HG02763 (cell line): ENCODE measurements at regions not wholly inside any gene's neighbourhood (a gene's known extent, or its start where the extent isn't known, plus 50 kb on each side); places are given as distances from the start of the nearest gene placed in this dataset.

Experiments
- ATAC-seq: cut with Tn5 transposase; IDR thresholded peaks from one replicate; pipeline ENCODE4 v1.9.1; 2021; ENCODE audit warnings: mild to moderate bottlenecking, moderate library complexity; ENCODE audit not compliant: unreplicated experiment

DNA sequence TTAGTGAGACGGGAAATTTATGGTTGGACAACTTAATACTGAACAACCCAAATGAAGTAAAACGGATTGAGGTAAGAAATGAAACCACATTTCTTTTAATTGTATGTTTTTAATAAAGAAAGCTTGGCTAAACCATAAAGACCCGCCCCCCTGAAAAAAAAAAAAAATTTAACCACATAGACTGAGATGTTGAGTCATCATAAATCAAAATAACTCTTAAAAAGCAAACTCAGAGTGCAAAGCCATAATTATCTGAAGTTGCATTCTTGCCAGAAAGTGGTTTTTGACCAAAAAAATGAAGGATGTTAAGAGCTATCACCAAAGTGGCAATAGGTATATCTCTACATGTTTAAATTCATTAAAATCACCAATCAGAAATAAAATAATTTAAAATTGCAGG is 101.8 kb upstream of the COL21A1 start:
- no peak for ATAC-seq

DNA sequence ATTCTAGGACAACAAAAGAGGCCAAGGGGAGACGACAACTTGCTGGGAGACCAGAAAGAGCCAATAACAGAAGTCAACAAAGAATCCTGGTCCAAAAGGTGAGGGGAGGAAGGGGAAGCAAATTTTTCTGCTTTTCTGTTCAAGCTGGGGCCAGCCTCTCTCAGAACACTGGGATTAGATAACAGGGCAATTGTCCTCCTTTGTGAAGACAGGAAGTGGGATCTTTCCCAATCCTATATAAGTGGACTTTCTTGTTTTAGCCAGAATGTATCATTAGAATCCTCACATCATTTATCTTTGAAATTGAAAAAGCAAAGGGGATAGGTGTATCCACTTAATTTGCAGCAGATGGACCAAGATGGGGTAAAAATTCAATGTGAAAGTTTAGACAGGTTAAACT is 101.2 kb upstream of the COL21A1 start:
- ATAC-seq: no peak

- no peak for ATAC-seq
Observed at GRCh38 chr6:56347526-56347925, 100.1 kb upstream of the COL21A1 start.

DNA sequence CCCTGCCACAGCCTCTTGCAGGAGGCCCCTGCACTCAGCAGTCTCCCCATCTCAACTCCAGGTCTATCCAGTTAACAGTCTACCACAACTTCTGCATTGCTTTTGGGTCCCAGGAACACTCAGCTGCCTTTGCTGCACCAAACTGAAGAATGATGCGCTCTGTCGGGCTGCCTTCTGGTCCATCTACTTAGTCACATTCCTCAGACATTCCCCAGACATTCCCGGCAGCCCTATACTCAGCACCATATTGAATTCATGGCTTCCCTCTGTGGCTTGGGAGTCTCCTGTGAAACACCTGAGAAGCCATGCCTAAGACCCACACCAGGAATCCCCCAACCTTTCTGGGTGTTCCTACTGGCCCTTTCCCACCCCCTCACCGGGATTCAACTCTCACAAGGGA is 99.6 kb upstream of the COL21A1 start:
- ATAC-seq: no peak

DNA sequence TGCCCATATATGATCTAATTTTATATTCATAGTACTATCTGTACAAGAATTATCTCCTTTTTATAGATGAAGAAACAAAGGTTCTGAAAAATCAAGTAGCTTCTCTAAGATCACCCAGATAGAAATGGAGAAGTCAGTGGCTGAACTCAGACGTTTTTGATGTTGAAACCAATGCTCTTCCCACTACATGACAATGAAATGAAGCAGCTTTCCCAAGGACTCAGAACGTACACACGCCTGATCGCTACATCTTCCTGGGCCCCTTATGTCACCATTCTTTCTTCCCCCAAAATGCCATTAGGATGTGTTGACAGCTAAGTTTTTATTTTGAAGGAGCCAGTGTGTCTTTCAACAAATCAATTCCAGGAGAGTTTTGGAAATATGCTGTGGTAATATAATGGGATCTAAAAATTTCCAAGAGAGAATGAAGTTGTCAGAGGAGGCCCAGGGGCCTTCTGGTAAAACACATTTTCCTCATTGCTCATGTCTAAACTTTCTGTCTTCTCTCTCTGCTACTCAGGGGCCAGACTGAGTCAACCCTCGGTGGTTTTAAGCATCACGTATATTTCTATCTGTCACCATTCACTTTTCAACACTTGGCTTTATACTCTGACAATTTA is 98.1 kb upstream of the COL21A1 start:
- no peak for ATAC-seq

DNA sequence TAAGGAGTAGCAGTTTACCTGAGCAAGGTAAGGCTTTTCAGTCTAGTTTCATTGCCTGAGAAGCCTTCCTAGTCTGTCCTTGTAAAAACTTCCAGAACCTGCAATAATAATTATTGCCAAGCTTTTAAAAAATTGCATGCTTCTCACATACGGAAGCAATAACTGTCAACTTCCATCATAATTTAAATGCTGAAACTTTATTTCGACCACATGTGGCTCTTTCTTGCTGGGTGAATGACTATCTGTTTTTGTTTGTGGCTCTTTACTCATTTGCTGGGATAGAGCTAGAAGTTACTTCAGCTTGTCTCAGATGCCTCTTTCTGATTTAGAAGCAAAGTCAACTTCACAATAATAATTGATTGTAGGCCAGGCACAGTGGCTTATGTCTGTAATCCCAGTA is 95.9 kb upstream of the COL21A1 start:
- no peak for ATAC-seq

- no peak for ATAC-seq
Observed at GRCh38 chr6:56339524-56339923, 92.1 kb upstream of the COL21A1 start.

DNA sequence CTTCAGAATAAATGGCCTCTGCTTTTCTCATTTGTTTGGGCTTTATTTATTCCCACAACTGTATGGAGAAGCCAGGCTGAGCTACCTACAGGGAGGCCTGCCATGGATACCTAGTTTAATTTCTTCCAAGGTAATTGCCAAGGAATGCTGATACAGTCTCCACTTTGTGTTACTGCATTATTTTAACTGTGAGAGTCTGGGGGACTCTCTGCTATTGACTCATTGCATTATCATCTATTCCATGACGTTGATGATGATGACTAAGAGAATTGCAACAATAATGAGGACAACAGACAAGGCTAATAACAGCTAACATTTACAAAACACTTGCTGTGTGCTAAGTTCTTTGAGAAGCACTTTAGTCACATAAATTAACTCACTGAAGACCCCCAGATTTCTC is 88.3 kb upstream of the COL21A1 start:
- no peak for ATAC-seq

GRCh38 chr6:56334937-56335336 is 87.6 kb upstream of the COL21A1 start:
- ATAC-seq: no peak

DNA sequence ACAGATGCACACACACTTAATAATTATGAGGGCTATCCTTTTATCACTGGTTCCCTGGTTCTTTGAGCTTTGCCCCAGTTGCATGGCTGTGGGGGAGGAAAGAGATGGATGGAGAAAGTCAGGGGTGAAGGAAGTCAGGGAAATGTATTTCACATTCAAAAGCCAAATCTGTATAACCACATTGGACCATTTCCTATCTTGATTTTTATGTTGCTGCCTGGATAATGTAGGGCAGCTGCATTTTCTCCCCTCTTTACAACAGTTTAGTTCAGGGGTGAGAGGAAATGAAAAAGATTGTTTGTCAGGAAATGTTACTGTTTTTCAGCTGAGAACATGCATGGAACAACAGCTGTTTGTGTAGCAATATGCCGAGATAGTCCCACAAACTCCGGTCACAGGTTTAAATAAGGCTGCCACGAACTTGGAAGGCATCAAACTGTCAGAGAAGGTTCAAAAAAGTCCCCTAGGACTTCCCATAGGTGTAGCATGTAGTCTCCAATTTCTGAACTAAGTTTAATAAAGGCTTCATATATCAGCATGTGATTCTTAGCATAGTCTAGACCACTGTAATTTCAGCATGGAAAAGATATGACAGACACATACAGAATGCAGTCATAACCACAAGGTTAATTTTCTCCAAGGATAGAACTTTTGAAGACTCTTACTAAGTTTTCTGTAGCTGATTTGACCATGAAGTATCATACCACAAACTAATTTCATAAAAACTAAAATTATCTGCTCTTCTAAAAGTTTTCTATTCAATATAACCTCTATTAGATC is 82.1 kb upstream of the COL21A1 start:
- ATAC-seq: no peak

DNA sequence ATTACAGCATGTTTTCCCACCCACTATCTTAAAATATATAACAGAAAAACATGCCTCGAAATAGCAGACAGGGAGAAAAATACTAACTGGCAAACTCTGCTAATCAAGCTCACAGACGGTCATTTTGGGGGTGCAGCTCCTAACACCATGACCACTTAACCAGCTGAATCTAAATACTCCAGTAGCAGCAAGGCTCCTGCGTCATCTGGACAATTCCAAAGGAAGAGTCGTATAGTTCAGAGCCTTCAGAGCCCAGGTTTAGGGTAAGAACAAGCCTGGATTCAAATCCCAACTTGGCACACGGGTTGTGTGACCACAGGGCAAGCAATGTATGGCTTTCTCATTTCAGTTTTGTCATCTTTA is 81.3 kb upstream of the COL21A1 start:
- no peak for ATAC-seq

- no peak for ATAC-seq
Observed at GRCh38 chr6:56327946-56328727, 80.8 kb upstream of the COL21A1 start.

DNA sequence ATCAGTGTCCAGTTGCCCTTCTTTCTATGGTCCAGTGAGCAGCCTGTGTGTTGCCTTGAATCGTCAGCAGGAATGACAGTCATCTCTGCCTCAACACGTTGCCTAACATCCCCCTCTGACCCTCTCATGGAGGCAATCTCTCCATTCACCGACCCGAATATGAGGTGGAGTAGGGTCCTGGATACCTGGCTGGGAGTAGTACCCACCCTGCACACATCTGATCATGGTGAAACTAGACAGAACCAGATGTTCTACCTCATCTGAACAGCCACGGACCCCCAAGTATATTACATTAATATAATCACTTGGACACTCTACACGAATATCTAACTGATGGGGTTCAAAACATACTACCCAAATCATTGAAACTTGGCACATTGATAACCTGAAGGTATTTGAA is 77.0 kb upstream of the COL21A1 start:
- ATAC-seq: no peak

DNA sequence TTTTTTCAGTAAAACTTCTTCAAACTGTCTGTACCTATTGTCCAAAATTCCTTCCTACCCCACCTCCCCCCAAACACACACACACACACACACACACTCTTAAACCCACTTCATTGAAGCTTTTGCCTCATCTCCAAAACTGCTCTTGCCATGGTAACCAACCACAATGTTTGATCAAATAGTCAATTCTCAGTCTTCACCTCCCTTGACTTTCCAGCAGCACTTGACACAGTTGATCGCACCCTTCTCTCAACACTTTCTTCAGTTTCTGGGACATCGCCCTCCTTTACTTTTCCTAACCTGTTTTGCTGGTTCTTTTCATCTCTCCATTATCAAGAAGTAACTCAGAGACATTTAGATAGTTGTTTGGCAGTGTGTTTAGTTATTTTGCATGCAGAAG is 71.5 kb upstream of the COL21A1 start:
- no peak for ATAC-seq

GRCh38 chr6:56314683-56315523 is 67.5 kb upstream of the COL21A1 start:
- peak; percentile 44 for ATAC-seq

DNA sequence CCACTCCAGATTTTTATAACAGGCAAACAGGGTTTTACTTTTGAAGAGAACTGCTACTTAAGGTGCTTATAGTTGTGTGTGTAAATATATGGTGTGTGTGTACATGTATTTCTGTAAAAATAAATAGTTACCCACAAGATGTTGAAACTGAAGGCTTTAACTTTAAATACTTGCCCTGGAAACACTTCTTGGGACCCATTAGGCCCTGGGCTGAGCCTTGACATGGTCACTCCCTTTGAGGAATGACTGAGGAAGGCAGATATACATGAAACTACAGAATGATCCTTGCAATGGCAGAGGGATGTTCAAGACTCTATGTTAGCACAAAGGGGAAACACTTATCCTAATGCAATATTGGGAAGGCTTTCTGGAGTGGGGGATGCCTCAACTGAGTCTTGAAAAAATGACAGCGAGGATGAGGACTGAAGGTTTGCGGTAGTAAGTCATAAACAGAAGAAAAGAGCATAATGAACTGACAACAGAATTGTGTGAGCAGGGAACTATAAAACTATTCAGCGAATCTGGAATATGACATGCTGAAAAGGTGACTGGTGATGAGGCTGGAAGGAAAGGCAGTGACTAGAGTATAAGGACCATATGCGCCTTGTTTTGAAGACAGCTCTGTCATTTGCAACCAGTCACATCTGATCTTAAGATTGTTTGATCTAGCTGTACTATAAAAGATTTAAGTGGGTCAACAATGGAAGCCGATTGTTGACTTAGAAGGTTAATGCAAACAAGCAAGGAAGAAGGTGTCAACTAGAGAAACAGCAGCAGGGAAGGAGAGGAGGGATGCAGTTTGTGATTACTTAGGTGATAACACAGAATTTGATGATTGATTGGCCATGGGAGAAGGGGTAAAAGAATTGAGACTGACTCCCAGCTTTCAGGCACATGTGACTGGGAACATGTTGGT is 64.4 kb upstream of the COL21A1 start:
- no peak for ATAC-seq

DNA sequence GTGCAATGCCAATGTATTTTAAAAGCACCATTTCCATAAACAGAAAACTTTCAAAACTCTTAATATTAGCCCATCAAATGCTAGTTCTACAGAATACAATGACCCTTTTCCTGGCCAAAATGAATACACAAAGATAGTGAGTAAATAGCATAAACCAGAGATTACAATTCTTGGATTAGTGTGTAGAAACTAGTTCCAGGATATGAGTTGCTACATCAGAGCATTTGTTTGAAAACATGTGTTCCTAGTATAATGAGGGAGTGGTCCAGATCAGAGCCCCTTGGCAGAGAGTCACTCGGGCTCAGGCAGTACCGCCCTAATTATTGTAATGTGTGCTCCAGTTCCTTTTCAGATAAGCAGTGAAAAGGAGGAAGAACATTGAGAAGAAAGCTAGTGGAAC is 63.7 kb upstream of the COL21A1 start:
- ATAC-seq: no peak

DNA sequence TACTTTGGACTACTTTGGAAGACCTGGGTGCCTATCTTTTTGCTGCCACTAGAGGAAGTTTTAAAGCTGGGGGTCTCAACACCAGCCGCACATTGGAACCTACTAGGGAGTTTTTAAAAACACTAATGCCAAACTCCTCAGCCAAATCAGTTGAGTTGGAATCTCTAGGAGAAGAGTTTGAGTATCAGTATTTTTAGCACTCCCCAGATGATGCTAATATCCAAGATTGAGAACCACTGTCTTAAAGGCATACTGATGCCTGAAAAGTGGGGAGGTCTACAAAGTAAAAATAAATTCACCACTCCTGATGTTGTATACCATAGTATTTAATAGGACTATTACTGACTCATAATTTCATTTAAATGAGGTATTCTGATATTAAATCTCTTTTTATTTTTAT is 62.9 kb upstream of the COL21A1 start:
- no peak for ATAC-seq

GRCh38 chr6:56299916-56300315 is 52.5 kb upstream of the COL21A1 start:
- ATAC-seq: no peak
